Keratinocyte (primary cell): ENCODE measurements at regions not wholly inside any gene's neighbourhood (a gene's known extent, or its start where the extent isn't known, plus 50 kb on each side); places are given as distances from the start of the nearest gene placed in this dataset.

Experiments used
- DNase-seq: peaks from one replicate; pipeline ENCODE4 v3.0.0-alpha.2; 2011; ENCODE audit warnings: low read depth, missing footprints, low spot score
- FAIRE-seq: peaks from 2 replicates; lab custom pipeline; 2011; peaks lifted over from hg19 to GRCh38; lab: Jason Lieb, UNC
- H2AFZ ChIP-seq: 2 replicates; pipeline ENCODE4 v1.6.0; 2012; ENCODE audit warnings: low read length, control low read depth, inconsistent platforms; ENCODE audit not compliant: control insufficient read depth
- H3K27ac ChIP-seq: 2 replicates; pipeline ENCODE4 v1.5.1; 2011; ENCODE audit warnings: low read length; ENCODE audit not compliant: control insufficient read depth, insufficient read depth
- H3K27me3 ChIP-seq: 3 replicates; pipeline ENCODE4 v1.6.0; 2011; ENCODE audit warnings: low read length; ENCODE audit not compliant: control insufficient read depth, insufficient read depth; ENCODE audit errors: extremely low read depth
- H3K36me3 ChIP-seq, 2 experiments: 2 replicates in 1 of 2; 3 replicates in 1 of 2; pipeline ENCODE4 v1.5.1; 2011; ENCODE audit warnings: low read length in 2 of 2, mild to moderate bottlenecking in 1 of 2; ENCODE audit not compliant: control insufficient read depth in 2 of 2, insufficient read depth in 2 of 2; ENCODE audit errors: extremely low read depth in 1 of 2
- H3K4me1 ChIP-seq: 3 replicates; pipeline ENCODE4 v1.5.1; 2011; ENCODE audit warnings: low read length; ENCODE audit not compliant: control insufficient read depth, insufficient read depth; ENCODE audit errors: extremely low read depth
- H3K4me2 ChIP-seq: 3 replicates; pipeline ENCODE4 v1.6.0; 2011; ENCODE audit warnings: low read depth, low read length; ENCODE audit not compliant: control insufficient read depth, insufficient read depth; ENCODE audit errors: extremely low read depth
- H3K4me3 ChIP-seq, 3 experiments: fragments of 200-600 bp in 1 of 3; sonication (generic) in 1 of 3; 2 replicates in 2 of 3; 3 replicates in 1 of 3; pipeline ENCODE4 v1.5.1; 2011 to 2016; ENCODE audit warnings: low read length in 3 of 3, mild to moderate bottlenecking in 3 of 3, control low read depth in 2 of 3, inconsistent platforms in 1 of 3, low read depth in 1 of 3, mixed read lengths in 1 of 3, mixed run types in 1 of 3, moderate library complexity in 1 of 3; ENCODE audit not compliant: control insufficient read depth in 2 of 3, insufficient read depth in 2 of 3; ENCODE audit errors: extremely low read depth in 1 of 3
- H3K79me2 ChIP-seq: 2 replicates; pipeline ENCODE4 v1.6.0; 2012; ENCODE audit warnings: low read length; ENCODE audit not compliant: control insufficient read depth, insufficient read depth
- H3K9ac ChIP-seq: 3 replicates; pipeline ENCODE4 v1.6.0; 2011; ENCODE audit warnings: low read length; ENCODE audit not compliant: control insufficient read depth, insufficient read depth; ENCODE audit errors: extremely low read depth
- H3K9me1 ChIP-seq: 3 replicates; pipeline ENCODE4 v1.6.0; 2011; ENCODE audit warnings: low read length; ENCODE audit not compliant: control insufficient read depth, insufficient read depth; ENCODE audit errors: extremely low read depth
- H3K9me3 ChIP-seq: 2 replicates; pipeline ENCODE4 v1.5.1; 2012; ENCODE audit warnings: low read depth, low read length; ENCODE audit not compliant: control insufficient read depth
- H4K20me1 ChIP-seq: 3 replicates; pipeline ENCODE4 v1.6.0; 2011; ENCODE audit warnings: low read length; ENCODE audit not compliant: control insufficient read depth, insufficient read depth; ENCODE audit errors: extremely low read depth
- CTCF ChIP-seq, 3 experiments: IDR thresholded peaks in 1 of 3; conservative IDR thresholded peaks in 1 of 3; optimal IDR thresholded peaks in 1 of 3; 2 replicates in 2 of 3; 3 replicates in 1 of 3; pipeline versions ENCODE3 to v1.5.1; 2011; ENCODE audit warnings: low read length in 3 of 3, mild to moderate bottlenecking in 3 of 3, moderate library complexity in 2 of 3, control low read depth in 1 of 3, inconsistent platforms in 1 of 3; ENCODE audit not compliant: insufficient read depth in 2 of 3; ENCODE audit errors: extremely low read depth in 1 of 3
- EZH2 ChIP-seq: IDR thresholded peaks from one replicate; pipeline ENCODE4 v1.6.1; 2012; ENCODE audit warnings: inconsistent platforms, mild to moderate bottlenecking, low read length, moderate library complexity
- dilution Hi-C: fragments of 300-500 bp; cut with MboI; formaldehyde crosslinking; loops from one replicate; pipeline ENCODE4 v1.7.0; 2020; ENCODE audit warnings: low sequenced_read_pairs; ENCODE audit not compliant: extremely low pct_ligation_motif_present

- Histone ChIP-seq H3K79me2 (no peaks in the 10 kb centered on the region), H2AFZ (no peak overlapping the region), H3K9me1 (no peaks in the 10 kb centered on the region), H3K36me3 (no peaks in the 10 kb centered on the region), H4K20me1 (no peaks in the 10 kb centered on the region), H3K9me3 (no peaks in the 10 kb centered on the region), H3K27ac (no peak overlapping the region), H3K4me2 (no peak overlapping the region), H3K9ac (no peak overlapping the region), H3K4me3 (no peak overlapping the region), H3K27me3 (no peaks in the 10 kb centered on the region), H3K4me1 (no peaks in the 10 kb centered on the region)
- no peak for TF ChIP-seq CTCF (optimal IDR thresholded peaks at IDR 0.05 in 1 of 3, IDR thresholded peaks at IDR 0.05 in 1 of 3, conservative IDR thresholded peaks at IDR 0.05 in 1 of 3; ENCODE audit: extremely low read depth in 1 of 3, insufficient read depth in 2 of 3, low read length in 3 of 3)
- no peak for TF ChIP-seq EZH2
- dilution Hi-C loops = no loop called here
- DNase-seq (no peak), FAIRE-seq (no peak)
These were observed 722.9 kb downstream of the SLITRK6 start for GRCh38 chr13:85076343-85076742.

GRCh38 chr13:85074543-85075313 is 724.5 kb downstream of the SLITRK6 start:
- Histone ChIP-seq H3K79me2 (no peaks in the 10 kb centered on the region), H3K27ac (no peak overlapping the region), H3K4me1 (no peaks in the 10 kb centered on the region), H3K9me3 (no peaks in the 10 kb centered on the region), H2AFZ (no peak overlapping the region), H3K36me3 (no peaks in the 10 kb centered on the region), H3K4me3 (no peak overlapping the region), H3K27me3 (no peaks in the 10 kb centered on the region), H3K9me1 (no peaks in the 10 kb centered on the region), H4K20me1 (no peaks in the 10 kb centered on the region), H3K9ac (no peak overlapping the region), H3K4me2 (no peak overlapping the region)
- FAIRE-seq = no peak
- no peak for DNase-seq
- dilution Hi-C loops = no loop called here
- TF ChIP-seq CTCF (optimal IDR thresholded peaks at IDR 0.05 in 1 of 3, IDR thresholded peaks at IDR 0.05 in 1 of 3, conservative IDR thresholded peaks at IDR 0.05 in 1 of 3; ENCODE audit: extremely low read depth in 1 of 3, insufficient read depth in 2 of 3, low read length in 3 of 3) (no peak), EZH2 (no peak)
